SIG-M5 (cell line): ENCODE measurements at regions not wholly inside any gene's neighbourhood (a gene's known extent, or its start where the extent isn't known, plus 50 kb on each side); places are given as distances from the start of the nearest gene placed in this dataset.

Experiments
- DNase-seq: peaks from one replicate; lab custom pipeline; 2025; lab: John Stamatoyannopoulos, UW

DNA sequence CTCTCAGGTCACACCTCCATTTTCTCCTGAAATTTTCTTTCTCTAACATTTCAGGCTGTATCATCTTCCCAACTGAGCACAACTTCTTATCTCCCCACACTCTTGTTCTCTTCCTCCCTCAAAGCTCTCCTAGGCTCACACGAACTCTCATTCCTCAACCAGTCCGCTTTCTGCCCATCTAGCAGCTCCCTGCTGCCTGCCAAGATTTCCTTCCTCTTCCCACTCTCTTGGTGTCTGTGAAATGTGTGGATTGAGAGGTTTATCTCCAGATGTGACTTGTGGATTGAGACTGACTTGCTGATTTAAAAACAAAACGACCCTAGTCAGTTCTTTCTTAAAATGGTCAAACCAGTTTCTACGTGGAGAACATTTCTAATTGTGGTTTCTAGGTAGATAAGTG, 106.3 kb downstream of the MTNR1B start:
- DNase-seq = no peak

GRCh38 chr11:93080146-93080759, 110.8 kb downstream of the MTNR1B start:
- no peak for DNase-seq

DNA sequence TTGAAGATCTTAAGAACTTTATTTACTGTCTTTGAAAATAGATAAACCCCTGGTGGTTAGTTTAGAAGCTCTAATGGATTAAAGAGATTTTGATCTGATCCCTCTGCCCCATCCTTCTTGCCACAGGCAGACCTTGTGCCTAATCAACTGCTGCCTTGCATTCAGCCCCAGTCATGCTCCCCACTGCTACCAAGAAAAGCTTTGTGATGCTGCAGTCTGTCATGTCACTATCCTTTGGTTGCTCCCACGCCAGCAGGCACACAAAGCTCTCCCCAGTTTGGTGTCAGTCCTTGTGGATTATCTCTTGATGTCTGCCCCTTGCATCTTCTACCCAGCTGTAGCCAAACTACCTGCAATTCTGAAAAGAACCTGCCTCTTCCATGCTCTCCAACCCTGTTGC, 112.2 kb downstream of the MTNR1B start:
- DNase-seq = no peak

- no peak for DNase-seq
Observed at GRCh38 chr11:93082900-93083299, 113.4 kb downstream of the MTNR1B start.

DNA sequence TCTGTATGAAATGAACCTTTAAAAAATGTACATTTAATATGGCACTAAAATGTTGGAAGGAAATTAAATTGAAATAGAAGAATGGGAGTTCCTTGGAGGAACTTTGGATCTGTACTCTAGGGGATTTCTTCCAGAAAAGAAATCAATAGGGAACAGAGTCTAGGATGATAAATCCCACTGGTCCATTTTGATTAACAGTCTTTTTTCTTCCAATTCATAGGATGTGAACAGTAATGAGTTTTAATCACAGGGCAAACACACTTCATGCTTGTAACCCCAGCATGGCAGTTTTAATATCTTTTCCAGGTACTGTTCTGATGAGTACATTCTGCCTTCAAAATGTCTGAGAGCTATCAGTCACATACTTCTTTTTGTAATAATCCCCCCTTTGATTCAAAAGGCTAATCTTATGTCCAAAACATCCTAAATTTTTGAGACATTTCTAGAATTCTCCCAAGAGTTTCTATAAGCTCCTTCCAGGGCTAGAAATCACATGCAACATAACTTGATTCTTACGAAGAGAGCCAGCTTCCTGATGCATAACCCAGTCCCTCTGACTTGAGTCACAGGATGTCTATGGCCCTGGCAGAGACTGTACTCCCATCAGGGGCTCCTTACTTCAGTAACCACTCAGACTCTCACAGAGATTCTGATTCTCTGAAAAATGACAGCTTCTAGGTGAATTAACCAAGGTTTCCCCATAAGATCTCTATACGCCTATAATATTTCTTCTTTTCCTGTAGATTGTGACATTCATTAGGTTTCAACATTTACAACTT, 112.9 kb downstream of the SLC36A4 start:
- DNase-seq = peak; percentile 4

- DNase-seq = no peak
Observed at GRCh38 chr11:93089474-93090102, 108.2 kb downstream of the SLC36A4 start.
